OCI-LY3 (cell line): ENCODE measurements at regions not wholly inside any gene's neighbourhood (a gene's known extent, or its start where the extent isn't known, plus 50 kb on each side); places are given as distances from the start of the nearest gene placed in this dataset.

ENCODE experiments used
- EZH2phosphoT487 ChIP-seq: fragments of 200-600 bp; shearing (Covaris generic); IDR thresholded peaks from 2 replicates; pipeline ENCODE4 v1.6.1; 2018; ENCODE audit warnings: antibody characterized with exemption, mixed run types, low read depth
- TF ChIP-seq, protein P1 (sequence below): fragments of 200-600, 300-600 bp; sonication (generic); IDR thresholded peaks from 2 replicates; pipeline ENCODE4 v1.5.1; 2014; ENCODE audit warnings: antibody characterized with exemption, low read length, low read depth

DNA sequence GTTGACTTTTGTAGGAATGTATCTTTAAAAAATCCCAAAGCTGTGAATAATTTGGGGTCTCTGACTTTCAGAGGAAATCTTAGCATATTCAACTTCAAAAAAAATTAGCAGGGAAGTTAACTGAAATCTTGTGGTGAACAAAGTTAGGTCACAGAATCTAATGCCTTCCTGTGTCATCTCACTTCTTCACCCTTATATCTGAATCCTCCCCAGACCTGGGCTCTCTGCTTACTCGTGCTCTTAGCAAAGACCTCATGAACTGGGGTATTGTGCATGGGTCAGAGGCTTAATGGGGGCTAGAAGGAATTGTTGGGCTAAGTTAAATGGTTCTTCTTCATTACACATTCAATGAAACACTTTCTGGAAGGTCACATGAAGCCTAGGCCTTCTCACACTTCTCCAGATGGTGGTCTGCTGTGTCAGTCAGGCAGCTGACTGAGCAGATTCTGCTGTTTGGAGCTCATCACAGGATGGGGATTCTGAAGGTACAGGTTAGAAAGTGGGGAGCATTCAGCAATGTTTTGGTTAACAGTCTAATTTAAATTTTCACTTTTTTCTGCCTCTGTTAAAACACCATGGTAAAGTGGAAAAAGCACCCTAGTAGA lies 131.3 kb downstream of the SUCLG1 start:
- TF ChIP-seq, protein P1, sequence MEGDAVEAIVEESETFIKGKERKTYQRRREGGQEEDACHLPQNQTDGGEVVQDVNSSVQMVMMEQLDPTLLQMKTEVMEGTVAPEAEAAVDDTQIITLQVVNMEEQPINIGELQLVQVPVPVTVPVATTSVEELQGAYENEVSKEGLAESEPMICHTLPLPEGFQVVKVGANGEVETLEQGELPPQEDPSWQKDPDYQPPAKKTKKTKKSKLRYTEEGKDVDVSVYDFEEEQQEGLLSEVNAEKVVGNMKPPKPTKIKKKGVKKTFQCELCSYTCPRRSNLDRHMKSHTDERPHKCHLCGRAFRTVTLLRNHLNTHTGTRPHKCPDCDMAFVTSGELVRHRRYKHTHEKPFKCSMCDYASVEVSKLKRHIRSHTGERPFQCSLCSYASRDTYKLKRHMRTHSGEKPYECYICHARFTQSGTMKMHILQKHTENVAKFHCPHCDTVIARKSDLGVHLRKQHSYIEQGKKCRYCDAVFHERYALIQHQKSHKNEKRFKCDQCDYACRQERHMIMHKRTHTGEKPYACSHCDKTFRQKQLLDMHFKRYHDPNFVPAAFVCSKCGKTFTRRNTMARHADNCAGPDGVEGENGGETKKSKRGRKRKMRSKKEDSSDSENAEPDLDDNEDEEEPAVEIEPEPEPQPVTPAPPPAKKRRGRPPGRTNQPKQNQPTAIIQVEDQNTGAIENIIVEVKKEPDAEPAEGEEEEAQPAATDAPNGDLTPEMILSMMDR, result no peak
- TF ChIP-seq EZH2phosphoT487, result no peak
